ENCODE measurements at regions not wholly inside any gene's neighbourhood (a gene's known extent, or its start where the extent isn't known, plus 50 kb on each side); places are given as distances from the start of the nearest gene placed in this dataset.

DNA sequence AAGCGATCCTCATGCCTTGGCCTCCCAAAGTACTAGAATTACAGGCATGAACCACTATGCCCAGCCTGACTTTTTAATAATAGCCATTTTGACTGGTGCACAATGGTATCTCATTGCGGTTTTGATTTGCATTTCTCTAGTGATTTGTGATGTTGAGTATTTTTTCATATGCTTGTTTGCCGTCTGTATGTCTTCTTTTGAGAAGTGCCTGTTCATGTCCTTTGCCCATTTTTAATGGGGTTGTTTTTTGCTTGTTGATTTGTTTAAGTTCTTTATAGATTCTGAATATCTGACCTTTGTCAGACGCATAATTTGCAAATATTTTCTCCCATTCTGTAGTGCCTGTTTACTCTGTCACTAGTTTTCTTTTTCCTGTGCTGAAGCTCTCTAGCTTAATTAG lies 219.2 kb upstream of the CTBP2 start:
- TF ChIP-seq, protein P1, sequence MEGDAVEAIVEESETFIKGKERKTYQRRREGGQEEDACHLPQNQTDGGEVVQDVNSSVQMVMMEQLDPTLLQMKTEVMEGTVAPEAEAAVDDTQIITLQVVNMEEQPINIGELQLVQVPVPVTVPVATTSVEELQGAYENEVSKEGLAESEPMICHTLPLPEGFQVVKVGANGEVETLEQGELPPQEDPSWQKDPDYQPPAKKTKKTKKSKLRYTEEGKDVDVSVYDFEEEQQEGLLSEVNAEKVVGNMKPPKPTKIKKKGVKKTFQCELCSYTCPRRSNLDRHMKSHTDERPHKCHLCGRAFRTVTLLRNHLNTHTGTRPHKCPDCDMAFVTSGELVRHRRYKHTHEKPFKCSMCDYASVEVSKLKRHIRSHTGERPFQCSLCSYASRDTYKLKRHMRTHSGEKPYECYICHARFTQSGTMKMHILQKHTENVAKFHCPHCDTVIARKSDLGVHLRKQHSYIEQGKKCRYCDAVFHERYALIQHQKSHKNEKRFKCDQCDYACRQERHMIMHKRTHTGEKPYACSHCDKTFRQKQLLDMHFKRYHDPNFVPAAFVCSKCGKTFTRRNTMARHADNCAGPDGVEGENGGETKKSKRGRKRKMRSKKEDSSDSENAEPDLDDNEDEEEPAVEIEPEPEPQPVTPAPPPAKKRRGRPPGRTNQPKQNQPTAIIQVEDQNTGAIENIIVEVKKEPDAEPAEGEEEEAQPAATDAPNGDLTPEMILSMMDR (IDR thresholded peaks at IDR 0.05): no peak
- TF ChIP-seq POLR2A (IDR thresholded peaks at IDR 0.05) (no peak), POLR2AphosphoS5 (IDR thresholded peaks at IDR 0.05) (no peak), EP300 (IDR thresholded peaks at IDR 0.05; ENCODE audit: low read depth) (no peak)
